Tibial nerve (tissue), 4 donors: ENCODE measurements at regions not wholly inside any gene's neighbourhood (a gene's known extent, or its start where the extent isn't known, plus 50 kb on each side); places are given as distances from the start of the nearest gene placed in this dataset.
"Not testable (repeated sequence)": the region's sequence is repeated elsewhere in the genome, so short reads cannot be mapped to it uniquely, and the experiment has no call there.

Experiments
- CTCF ChIP-seq, 5 experiments: fragments of 200-600 bp in 3 of 5; fragments of 450-650 bp in 2 of 5; sonication (generic) in 3 of 5; IDR thresholded peaks; one replicate each; pipeline ENCODE4 v1.5.1; 2016 to 2019; ENCODE audit warnings: antibody characterized with exemption in 5 of 5, mild to moderate bottlenecking in 3 of 5, moderate library complexity in 2 of 5
- EP300 ChIP-seq, 2 donors: sonication (generic); formaldehyde crosslinking; IDR thresholded peaks; one replicate each; pipeline ENCODE4 v1.6.1; 2017; ENCODE audit warnings: antibody characterized with exemption in 2 of 2, mild to moderate bottlenecking in 1 of 2
- POLR2A ChIP-seq, 2 donors: fragments of 450-650 bp; IDR thresholded peaks; one replicate each; pipeline ENCODE4 v1.6.1; 2017; ENCODE audit warnings: antibody characterized with exemption in 2 of 2, mild to moderate bottlenecking in 2 of 2, moderate library complexity in 2 of 2

DNA sequence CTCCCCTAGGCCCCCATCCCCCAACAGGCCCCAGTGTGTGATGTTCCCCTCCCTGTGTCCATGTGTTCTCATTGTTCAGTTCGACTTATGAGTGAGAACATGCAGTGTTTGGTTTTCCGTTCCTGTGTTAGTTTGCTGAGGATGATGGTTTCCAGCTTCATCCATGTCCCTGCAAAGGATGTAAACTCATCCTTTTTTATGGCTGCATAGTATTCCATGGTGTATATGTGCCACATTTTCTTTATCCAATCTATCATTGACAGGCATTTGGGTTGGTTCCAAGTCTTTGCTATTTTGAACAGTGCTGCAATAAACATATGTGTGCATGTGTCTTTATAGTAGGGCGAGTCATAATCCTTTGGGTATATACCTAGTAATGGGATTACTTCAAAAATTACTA is 295.8 kb upstream of the NUDT12 start:
- not testable (repeated sequence) for TF ChIP-seq CTCF, POLR2A, EP300 (IDR thresholded peaks at IDR 0.05)
